GM21786 (cell line): ENCODE measurements at regions not wholly inside any gene's neighbourhood (a gene's known extent, or its start where the extent isn't known, plus 50 kb on each side); places are given as distances from the start of the nearest gene placed in this dataset.
"Not testable (repeated sequence)": the region's sequence is repeated elsewhere in the genome, so short reads cannot be mapped to it uniquely, and the experiment has no call there.

Experiments used
- ATAC-seq: cut with Tn5 transposase; IDR thresholded peaks from one replicate; pipeline ENCODE4 v1.9.1; 2021; ENCODE audit not compliant: unreplicated experiment

DNA sequence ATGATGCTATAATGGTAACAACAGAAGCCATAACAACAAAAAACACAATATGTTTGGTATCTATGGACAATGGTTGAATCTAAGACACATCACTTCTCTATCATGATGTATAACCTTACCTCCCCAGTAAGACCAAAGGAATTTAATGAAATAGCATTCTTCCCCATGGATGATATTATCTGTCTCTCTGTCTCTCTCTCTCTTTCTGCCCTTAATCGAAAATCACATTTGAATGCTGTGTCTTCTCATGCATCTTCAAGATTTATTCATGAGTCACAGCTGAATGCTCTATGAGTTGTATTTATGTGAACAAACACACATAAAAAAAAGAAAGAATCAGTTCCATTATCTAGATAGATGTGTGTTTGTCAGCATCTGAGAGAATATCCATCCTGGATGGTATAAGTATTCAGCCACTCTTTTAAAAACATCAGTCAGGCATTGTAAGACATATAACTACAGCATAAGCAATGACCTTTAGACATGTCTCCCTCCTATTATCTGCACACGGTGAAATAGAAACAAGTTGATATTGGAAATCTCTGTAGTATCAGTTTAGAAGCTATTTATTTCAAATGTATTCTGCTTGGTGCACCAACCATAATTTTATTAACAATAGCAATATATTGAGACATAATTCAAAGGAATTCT, 433.3 kb downstream of the TOX3 start:
- no peak for ATAC-seq

DNA sequence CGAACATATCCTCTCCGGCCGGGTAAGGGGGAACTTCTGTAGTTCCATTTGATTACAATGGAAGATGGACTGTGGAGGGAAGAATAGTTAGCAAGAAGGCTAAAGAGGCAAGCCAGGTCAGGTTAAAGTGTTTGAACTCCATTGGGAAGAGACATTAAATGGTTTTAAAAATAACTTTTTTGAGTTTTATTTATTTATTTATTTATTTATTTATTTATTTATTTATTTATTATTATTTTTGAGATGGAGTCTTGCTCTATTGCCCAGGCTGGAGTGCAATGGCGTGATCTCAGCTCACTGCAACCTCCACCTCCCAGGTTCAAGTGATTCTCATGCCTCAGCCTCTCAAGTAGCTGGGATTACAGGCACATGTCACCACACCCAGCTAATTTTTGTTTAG, 441.9 kb downstream of the TOX3 start:
- not testable (repeated sequence) for ATAC-seq

GRCh38 chr16:52103791-52104190, 443.2 kb downstream of the TOX3 start:
- ATAC-seq = no peak

GRCh38 chr16:52101246-52101645, 445.7 kb downstream of the TOX3 start:
- ATAC-seq = no peak

DNA sequence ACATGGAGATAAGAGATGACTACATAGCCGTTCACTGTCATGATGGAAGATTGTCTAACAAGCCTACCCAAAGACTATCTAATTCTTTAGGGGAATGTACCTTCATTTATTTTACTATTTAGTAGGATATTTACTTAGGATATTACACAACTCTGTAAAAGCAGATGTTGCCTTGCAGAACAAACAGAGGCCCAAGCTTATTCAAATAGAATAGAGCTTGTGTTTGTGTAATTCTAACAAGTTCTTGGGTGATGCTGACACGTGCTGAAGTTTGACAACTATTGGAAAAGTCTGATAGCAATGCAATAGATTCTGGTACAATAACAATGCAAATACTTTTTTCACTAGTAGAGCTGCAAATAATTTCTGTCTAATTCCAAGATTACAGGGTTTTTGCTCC, 447.6 kb downstream of the TOX3 start:
- ATAC-seq = no peak

DNA sequence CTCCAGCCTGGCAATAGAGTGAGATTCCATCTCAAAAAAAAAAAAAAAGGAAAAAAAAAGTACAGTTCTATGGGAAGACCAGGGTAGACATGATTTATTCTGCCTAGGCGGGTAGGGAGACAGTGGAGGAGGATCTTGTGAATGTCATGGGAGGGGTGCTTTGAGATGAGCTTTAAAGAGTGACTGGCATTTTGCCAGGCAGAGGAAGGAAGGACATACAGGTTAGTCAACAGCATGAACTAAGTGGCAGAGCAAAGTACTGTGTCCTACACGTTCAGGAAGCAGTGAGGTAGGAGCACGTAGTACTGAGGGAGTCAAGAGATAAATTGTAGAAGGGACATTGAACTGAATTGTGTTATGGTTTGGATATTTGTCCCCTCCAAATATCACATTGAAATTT, 451.5 kb downstream of the TOX3 start:
- no peak for ATAC-seq

DNA sequence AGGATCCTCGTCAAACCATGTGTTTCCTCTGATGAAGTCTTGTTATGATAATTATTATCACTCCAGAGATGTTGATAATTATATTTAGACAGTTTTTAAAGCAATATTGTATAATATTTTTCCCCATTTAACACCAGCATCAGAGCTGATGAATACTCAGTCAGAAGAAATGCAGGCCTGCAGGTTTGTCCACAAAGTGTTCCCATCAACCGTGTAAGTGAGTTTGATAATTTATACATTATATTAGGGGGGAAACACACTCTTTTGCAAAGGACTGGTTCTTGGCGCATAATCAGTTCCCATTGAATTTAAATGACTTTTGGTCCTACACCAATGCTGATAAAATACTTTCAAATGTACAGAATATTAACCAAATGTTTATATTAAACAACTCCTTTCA, 454.8 kb downstream of the TOX3 start:
- ATAC-seq = no peak

DNA sequence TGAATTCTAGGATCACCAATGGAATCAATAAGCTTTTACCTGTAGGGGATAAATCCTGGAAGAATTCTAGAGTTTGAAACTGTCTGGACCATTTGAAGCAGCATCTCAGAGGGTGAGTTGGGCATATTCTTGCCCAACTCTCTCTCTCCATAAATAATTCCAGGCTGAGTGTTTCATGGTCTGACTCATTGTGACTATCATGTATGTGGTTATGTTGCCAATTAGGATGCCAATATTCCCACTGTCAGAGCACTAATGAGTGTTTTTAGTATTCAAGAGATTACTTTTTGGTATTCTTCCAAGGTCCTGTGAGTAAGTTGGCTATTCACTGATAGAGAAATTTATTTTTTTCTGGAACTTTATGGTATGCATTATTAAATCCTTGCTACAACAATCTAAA, 456.9 kb downstream of the TOX3 start:
- no peak for ATAC-seq

DNA sequence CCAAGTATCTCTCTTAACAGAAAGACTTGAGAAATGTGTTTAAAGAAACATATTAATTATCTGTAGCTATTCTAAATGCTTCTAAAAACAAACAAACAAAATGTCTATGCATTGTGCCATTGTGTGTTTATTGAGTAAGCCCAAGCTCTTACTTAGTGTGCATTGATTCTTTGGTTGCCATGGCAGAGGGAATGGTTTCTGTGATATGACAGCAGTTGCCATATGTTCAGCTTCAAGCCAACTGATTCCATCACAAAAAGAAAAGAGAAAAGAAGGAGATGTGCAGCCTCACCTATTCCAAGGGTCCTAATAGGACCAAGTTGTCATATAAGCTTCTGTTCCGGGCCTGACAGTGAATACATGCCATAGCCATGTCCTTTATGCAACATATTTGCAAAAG, 457.5 kb downstream of the TOX3 start:
- no peak for ATAC-seq

DNA sequence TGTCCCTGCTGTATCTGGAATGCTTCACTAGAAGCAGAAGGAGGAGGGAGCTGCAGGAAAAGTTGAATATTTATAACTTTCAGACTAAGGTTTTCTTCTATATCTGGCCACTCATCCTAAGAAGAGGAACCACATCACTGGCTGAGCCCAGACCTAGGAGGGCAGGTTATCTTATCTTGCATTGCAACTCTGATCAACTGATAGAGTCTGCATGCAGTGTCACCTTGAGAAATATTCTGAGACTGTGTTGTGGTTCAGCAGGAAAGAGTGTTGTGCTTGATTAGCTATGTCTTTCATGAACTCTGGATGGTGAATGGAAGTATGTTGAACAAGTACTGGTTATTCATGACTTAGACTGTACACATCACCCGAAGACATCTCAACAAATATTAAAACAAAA, 460.0 kb downstream of the TOX3 start:
- ATAC-seq = no peak

DNA sequence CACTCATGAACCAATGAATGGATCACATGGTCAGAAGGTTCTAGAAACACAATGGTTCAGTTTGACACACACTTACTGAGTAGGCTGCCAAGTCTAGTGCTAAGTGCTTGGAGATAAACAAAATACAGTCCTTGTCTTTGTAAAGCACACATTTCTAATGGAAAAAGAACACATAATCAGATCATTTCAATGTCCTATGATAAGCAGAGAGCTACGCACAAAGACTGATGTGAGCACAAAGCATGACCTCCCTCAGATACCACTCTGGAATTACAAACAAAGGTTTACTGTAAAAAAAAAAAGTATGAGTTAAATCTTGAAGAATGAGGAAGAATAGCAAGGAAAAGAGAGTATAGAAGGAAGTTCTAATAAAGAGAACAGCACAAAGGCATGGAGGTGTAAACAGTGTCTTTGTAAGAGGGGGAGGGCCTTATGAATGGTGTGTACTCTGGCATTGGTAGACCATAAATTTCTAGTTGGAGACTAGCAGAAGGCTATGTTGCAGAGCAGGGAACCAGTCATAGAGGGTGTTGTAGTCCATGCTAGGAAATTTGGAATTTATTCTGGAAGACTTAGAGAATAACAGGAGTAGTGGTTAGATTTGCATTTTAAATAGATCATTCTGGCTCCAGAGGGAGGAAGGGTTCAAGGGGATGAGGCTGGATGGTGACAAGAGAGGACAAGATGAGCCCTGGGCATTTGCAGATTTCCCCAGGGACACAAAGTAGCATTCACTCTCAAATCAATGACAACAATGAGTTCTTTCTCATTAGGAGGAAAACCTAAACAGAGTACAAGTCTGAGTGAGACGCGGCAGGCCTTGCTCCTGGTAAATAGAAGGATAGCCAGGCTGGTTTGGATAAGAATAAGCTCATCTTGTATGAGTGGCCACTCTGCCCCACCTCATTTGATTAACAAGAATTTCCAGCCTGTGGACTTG, 468.0 kb downstream of the TOX3 start:
- ATAC-seq = no peak

DNA sequence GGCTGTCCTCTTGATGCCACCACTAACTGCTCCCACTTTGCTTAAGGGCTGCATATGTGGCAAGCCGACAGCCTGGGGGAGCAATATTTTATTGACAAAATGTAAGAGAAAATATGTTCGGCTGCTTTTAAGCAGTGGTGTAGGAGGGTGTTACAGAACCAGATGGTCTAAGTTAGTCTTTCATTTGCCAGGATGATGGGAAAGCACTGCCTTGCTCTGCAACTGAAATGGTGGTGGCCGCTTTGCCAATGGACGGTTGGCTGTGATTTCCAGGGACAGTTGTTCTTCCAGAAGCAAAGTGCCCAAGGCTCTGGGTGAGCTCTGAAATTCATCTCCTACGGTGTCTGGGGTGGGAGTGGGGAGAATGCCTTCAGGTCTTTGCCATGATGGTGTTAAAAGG, 469.3 kb downstream of the TOX3 start:
- ATAC-seq = no peak

DNA sequence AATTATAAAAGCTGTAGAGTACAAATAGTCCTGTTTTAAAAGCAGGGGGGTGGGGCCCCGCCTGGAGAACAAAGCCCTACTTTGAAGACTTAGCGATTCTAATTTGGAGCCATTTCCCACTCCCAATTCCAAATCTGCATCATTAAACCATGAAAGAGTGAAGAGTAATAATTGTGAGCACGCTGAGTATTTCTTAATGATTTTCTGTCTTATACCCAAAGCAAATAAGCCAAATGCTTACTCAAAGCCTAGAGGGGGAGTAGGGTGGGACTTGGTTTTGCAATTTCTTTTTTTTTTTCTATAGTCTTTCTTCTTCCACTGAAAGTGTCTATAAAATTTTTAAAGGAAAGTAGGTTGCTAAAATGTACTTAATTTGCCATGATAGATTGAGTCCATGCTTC, 470.1 kb downstream of the TOX3 start:
- ATAC-seq = no peak

DNA sequence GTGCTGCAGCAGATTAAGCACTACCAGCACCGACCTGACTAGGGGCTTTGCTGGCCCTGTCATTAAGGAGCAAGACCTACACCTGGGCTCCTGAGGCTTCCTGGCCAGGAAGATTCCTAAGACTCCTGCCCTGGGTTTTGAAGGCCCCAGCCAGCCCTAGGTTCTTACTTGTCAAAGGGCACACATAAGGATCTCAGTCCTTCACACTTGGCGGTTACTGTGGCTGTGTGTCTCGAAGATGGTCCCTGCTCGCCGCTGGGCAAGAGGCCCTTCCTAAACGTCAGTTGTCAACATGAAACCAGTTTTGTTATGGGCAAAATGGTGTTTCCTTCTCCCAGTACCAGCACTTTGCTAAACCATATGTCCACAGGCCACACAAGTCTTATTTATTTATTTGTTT, 470.6 kb downstream of the TOX3 start:
- no peak for ATAC-seq

DNA sequence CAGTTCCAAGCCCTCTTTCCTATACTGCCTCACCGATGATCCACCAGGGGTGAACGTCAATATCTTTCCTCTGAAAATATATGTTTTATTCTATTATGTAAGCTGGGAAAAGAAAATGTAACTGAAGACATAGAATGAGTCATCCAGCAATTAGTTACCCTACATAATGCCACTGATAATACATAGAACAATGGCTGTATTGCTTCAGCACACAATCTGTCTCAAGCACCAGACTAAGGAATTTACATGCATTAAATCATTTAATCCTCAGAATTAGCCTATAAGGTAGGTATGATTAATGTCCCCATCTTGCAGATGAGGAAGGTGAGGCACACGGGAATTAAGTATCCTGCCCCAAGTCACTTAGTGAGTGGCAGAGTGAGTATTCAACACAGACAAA, 472.8 kb downstream of the TOX3 start:
- no peak for ATAC-seq

DNA sequence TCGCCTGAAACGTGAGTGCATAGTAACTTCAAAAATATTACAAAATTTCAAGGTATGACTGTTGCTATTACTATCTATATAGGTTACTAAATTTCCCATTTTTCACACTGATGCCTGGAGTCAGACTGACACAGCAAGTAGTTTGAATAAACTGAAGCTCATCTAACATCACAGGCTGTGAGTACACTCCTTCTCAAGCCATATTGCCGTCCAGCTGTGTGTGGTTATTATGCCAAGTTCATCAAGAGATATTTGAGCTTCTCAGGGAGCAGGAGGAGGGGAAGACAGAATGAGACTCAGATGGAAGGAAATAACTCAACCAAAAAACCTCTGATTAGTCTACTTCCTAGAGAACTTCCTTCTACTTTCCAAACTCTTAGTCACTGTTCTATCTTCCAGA, 473.9 kb downstream of the TOX3 start:
- ATAC-seq = no peak

DNA sequence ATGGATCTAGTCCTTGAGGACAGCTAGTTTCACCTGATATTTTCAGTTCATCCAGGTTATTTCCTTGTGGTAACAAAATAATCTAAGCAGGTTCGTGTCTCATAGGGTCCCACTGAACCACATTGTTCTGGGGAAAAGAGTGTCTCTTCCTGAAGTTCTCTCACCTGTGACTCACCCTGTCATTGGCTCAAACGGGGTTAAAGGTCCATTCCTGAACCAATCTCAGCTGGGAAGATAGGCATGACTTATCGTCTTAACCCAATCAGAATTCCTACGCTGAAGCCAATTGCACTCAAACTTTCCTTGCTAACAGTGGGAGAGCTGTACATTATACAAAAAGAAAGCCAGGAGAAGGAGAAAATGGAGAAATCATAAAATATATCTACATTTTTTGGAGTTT, 475.8 kb downstream of the TOX3 start:
- no peak for ATAC-seq

DNA sequence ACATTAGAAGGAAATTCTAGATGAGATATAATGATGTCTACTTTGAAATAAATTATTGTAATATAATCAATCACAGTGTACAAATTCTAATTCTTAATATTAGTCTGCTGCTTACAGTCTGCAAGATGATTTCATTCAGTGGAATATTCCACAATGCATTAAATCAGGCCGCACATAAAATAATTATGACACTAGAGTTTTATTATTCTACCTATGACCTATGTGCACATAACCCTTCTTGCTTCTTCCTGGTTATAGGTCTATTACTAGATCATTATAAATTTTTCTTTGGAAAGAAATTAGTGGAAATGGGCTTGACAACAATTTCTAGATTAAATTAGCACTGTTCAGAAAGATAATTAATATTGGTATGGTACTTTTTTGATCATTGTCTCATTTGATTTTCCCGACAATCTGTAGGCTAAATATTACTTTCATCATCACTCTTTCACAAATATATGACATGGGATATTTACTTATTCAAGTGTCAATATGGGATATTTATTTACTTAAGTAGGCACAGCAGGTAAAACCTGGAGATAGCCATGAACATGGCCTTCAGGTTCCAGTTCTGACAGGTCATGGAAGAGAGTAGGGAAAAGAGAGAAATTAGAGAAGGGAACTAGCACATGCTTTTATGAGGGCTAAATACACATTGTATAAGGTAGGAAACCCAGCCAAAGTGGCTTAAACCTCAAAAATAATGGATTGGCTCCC, 476.4 kb downstream of the TOX3 start:
- no peak for ATAC-seq

DNA sequence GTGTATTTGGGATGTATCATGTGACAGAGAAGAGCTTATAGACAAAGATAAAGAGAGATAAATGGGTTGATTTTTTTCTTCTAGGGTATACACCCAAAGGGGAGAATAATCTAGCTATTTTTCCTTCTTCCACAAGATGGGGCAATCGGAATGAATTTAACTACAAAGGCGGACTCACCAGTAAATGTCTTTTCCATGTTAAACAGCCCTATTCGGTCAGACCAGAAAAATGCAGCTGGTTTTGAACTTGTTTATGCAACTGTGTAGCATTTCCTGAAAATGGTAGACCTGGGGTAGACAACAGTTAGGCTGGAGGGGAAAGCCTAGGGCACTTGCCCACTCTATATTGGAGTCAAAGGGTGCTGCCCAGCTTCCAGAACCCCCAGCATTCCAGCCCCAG, 477.1 kb downstream of the TOX3 start:
- ATAC-seq = no peak

- no peak for ATAC-seq
These were observed 478.4 kb downstream of the TOX3 start for GRCh38 chr16:52068447-52069074.

DNA sequence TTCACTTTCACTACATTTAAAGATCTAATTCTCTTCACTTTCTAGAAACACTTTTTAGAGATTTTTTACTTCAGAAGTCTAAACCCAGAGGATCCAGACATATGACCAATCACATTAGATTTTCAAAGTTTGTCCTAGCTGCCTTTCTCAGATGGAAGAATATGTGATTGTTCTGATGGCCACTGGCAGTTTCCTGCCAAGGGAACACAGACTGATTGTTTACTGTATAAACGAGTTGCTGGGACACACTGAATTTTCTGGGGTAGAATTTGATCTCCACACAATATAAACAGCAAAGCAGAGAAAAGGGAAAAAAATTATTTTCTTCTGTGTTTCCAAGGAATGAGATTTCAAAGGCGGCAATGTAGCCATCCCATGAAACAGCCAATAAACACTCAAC, 480.0 kb downstream of the TOX3 start:
- ATAC-seq = no peak
